Mesothelial cell of epicardium (in vitro differentiated cells): ENCODE measurements at regions not wholly inside any gene's neighbourhood (a gene's known extent, or its start where the extent isn't known, plus 50 kb on each side); places are given as distances from the start of the nearest gene placed in this dataset.

Source experiments
- DNase-seq, 2 experiments: peaks; one replicate each; pipeline ENCODE4 v3.0.0; 2021; ENCODE audit warnings: low spot score in 2 of 2; ENCODE audit not compliant: unreplicated experiment in 2 of 2
- H3K27ac Mint-ChIP-seq: 2 replicates; pipeline ENCODE4 v1.8.0; 2021; ENCODE audit warnings: mixed read lengths
- H3K27me3 Mint-ChIP-seq: 2 replicates; pipeline ENCODE4 v1.8.0; 2021; ENCODE audit warnings: low read depth, mixed read lengths
- H3K36me3 Mint-ChIP-seq: 2 replicates; pipeline ENCODE4 v1.8.0; 2021; ENCODE audit warnings: mixed read lengths
- H3K4me1 Mint-ChIP-seq: 2 replicates; pipeline ENCODE4 v1.8.0; 2021; ENCODE audit warnings: mixed read lengths
- H3K4me3 Mint-ChIP-seq: 2 replicates; pipeline ENCODE4 v1.8.0; 2021; ENCODE audit warnings: mild to moderate bottlenecking, moderate library complexity, mixed read lengths
- H3K9me3 Mint-ChIP-seq: 2 replicates; pipeline ENCODE4 v1.8.0; 2021; ENCODE audit warnings: mixed read lengths
- TF ChIP-seq, protein P1 (sequence below): fragments of 200-600 bp; sonication (generic); IDR thresholded peaks from one replicate; pipeline ENCODE4 v1.5.0; 2021; ENCODE audit warnings: antibody characterized with exemption; ENCODE audit not compliant: unreplicated experiment

DNA sequence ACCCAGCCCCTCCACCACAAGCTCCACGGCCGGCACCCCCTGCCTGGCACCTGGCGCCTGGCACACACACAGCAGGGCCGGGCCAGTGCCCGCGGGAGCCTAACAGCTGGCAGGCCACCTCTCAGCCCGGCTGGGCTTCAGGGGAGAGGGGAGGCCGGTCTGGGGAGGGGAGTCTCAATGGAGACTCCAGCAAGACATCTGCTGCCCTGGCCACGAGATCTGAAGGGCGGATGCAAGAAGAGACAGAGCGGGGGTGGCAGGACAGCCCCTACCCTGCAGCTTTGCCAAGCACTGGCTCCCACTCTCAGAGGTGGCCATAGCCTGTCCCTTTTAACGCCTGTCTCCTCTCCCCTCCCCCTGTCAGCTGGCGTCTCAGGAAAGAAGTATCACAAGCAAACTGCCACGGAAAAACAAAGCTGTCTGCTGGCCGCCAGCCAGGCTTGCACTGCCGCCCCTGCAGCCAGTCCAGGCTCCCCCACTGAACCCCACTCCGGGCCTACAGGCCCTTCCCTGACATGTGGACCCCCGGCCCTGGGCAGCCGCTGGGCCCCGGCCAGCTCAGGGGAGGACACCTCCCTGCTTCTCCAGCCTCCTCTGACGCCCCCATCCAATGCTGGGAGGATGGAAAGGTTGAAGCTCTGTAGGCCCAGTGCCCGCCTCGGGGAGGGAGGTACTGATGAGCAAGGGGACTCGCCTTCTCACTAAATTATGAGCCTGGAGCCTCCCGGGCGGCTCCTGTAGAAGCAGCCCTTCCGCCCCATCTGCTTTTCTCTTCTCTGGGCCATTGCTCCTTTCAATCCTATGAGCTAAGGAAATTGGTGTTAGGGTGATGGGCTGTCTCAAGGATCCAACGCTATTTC, 178.4 kb downstream of the ARHGAP12 start:
- H3K9me3 Mint-ChIP-seq = no peaks in the 10 kb centered on the region
- peak overlapping the region; percentile 28 for H3K4me3 Mint-ChIP-seq
- peak in 1 of 2 experiments; percentile 53 for DNase-seq
- no peaks in the 10 kb centered on the region for H3K27me3 Mint-ChIP-seq
- H3K36me3 Mint-ChIP-seq = no peaks in the 10 kb centered on the region
- TF ChIP-seq, protein P1, sequence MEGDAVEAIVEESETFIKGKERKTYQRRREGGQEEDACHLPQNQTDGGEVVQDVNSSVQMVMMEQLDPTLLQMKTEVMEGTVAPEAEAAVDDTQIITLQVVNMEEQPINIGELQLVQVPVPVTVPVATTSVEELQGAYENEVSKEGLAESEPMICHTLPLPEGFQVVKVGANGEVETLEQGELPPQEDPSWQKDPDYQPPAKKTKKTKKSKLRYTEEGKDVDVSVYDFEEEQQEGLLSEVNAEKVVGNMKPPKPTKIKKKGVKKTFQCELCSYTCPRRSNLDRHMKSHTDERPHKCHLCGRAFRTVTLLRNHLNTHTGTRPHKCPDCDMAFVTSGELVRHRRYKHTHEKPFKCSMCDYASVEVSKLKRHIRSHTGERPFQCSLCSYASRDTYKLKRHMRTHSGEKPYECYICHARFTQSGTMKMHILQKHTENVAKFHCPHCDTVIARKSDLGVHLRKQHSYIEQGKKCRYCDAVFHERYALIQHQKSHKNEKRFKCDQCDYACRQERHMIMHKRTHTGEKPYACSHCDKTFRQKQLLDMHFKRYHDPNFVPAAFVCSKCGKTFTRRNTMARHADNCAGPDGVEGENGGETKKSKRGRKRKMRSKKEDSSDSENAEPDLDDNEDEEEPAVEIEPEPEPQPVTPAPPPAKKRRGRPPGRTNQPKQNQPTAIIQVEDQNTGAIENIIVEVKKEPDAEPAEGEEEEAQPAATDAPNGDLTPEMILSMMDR = no peak
- H3K4me1 Mint-ChIP-seq = peaks cover 28% of the 10 kb centered on the region
- peak overlapping the region; percentile 83 for H3K27ac Mint-ChIP-seq

DNA sequence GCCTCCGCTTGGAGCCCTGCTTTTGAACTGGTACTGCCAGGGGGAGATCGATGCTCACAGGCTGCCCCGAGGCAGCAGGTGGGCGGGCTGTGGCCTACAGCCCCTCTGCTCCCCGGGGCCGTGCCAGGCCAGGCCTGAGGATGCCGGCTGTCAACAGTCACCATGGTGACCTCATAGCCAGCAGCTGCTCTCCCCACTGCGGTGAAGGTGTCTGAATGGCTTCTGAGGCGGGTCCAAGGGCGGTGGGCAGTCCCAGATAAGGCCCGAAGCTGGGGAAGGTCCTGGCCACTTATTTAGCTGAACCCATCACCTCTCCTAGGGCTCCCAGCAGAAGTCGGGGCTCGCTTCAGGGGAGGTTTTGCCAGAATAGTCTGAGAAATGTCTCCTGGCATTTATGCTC, 179.3 kb downstream of the ARHGAP12 start:
- Mint-ChIP-seq H3K4me3 (no peak overlapping the region), H3K27me3 (no peaks in the 10 kb centered on the region), H3K36me3 (no peaks in the 10 kb centered on the region), H3K9me3 (no peaks in the 10 kb centered on the region), H3K27ac (no peak overlapping the region), H3K4me1 (peaks cover 21% of the 10 kb centered on the region)
- TF ChIP-seq, protein P1 = no peak
- DNase-seq = no peak

DNA sequence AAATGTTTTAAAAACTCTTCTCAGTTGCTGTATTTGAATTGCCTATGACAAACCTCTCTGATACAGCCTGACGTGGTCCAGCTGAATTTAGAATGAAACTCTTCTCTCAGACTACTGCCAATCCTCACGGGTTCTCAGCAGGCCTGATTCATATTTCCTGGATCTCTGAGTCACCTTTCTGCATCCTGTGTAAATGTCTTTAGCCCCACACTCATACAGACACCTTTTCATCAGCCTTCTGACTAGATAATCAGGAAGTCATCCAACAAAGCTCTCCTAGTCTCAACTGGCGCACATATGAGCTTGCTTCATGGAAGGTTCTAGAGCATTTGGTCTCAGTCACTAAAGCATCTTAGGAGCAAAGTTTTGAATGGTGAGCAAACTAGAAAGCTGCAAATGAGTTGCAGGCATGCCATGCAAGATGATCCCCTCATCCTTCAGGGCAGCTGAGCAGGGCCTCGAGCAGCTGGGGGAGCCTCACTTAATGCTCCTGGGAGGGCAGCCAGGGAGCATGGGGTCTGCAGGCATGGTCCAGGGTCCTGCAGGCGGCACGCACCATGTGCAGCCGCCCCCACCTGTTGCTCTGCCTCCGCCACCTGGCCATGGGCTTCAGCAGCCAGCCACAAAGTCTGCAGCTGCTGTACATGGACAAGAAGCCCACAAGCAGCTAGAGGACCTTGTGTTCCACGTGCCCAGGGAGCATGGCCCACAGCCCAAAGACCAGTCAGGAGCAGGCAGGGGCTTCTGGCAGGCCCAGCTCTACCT, 182.8 kb downstream of the ARHGAP12 start:
- Mint-ChIP-seq H3K4me1 (peaks cover 13% of the 10 kb centered on the region), H3K27ac (no peak overlapping the region), H3K4me3 (no peak overlapping the region), H3K36me3 (no peaks in the 10 kb centered on the region), H3K9me3 (no peaks in the 10 kb centered on the region), H3K27me3 (no peaks in the 10 kb centered on the region)
- DNase-seq = no peak
- TF ChIP-seq, protein P1 = no peak

DNA sequence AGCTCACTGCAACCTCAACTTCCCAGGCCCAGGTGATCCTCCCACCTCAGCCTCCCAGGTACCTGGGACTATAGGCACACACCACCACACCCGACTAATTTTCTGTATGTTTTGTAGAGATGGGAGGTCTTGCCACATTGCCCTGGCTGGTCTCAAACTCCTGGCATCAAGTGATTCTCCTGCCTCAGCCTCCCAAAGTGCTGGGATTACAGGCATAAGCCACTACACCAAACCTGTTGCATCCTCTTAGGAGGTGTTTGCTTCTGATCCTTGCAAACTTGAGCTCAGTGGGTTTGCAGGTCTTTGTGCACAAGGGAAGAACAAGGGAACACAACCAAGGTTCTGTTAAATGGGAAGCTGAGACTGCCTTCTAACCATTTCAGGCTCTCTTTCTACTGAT, 184.6 kb downstream of the ARHGAP12 start:
- Mint-ChIP-seq H3K4me3 (no peak overlapping the region), H3K27ac (no peak overlapping the region), H3K4me1 (peaks cover 3% of the 10 kb centered on the region), H3K27me3 (no peaks in the 10 kb centered on the region), H3K9me3 (no peaks in the 10 kb centered on the region), H3K36me3 (no peaks in the 10 kb centered on the region)
- TF ChIP-seq, protein P1 = no peak
- no peak for DNase-seq

DNA sequence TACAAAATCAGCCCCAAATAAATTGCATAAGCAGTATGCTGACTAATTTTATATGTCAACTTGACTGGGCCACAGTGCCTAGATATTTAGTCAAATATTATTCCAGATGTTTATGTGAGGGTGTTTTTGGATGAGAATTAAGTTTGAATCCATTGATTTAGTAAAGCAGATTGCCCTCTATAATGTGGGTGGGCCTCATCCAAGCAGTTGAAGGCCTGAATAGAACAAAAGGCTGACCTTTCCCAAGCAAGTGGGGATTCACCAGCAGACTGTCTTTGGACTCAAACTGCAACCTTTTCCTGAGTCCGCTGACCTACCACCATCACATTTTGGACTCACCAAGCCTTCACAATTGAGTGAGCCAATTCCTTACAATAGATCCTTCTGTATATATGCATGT, 186.4 kb downstream of the ARHGAP12 start:
- Mint-ChIP-seq H3K27me3 (no peaks in the 10 kb centered on the region), H3K36me3 (no peaks in the 10 kb centered on the region), H3K4me3 (no peak overlapping the region), H3K4me1 (no peaks in the 10 kb centered on the region), H3K27ac (no peak overlapping the region), H3K9me3 (peaks cover under 1% of the 10 kb centered on the region)
- TF ChIP-seq, protein P1 = no peak
- DNase-seq = no peak
